ENCODE measurements at regions not wholly inside any gene's neighbourhood (a gene's known extent, or its start where the extent isn't known, plus 50 kb on each side); places are given as distances from the start of the nearest gene placed in this dataset.

DNA sequence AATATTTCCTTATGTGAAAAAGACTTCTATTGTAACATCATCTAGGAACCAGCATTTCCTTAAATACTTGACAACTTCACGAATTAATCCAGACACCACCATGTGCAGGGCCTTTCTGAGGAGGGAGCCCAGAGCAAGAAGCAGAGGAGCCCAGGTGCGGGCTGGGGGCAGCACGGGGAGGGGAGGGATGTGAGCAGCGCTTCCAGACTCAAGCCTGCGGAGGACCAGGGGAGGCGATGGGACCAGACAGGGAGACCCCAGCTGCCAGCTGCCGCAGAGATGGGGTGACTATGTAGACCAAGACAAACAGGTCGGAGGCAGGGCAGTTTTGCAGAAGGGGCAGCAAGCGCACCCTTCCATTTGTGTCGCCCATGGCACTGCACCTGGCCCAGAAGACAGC is 596.1 kb downstream of the IRX1 start:
- Mint-ChIP-seq H3K4me3 (no peak overlapping the region), H3K36me3 (ENCODE audit: low read depth) (no peaks in the 10 kb centered on the region), H3K27ac (no peak overlapping the region), H3K27me3 (no peaks in the 10 kb centered on the region), H3K9me3 (peaks cover 5% of the 10 kb centered on the region), H3K4me1 (no peaks in the 10 kb centered on the region)
- ATAC-seq (no peak), DNase-seq (no peak)

DNA sequence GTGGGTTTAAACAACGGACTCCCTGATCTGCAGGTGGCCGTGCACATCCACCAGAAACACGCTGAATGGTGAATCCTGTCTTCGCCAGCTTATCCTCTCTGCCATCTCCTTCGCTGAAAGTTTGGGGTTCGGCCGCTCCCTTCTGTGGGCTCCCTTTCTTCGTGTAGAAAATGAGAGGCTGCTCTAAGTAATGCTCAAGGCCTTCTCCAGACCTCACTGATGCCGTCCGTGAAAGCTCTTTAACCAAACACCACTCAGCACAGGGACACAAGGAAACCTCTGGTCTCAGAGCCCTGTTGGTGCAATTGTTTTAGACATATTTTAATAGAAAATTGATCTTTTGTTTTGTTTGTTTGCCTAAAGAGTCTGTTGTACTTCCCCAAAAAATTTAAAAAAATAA is 596.5 kb downstream of the IRX1 start:
- Mint-ChIP-seq H3K36me3 (ENCODE audit: low read depth) (no peaks in the 10 kb centered on the region), H3K4me3 (no peak overlapping the region), H3K9me3 (peaks cover 5% of the 10 kb centered on the region), H3K4me1 (no peaks in the 10 kb centered on the region), H3K27me3 (no peaks in the 10 kb centered on the region), H3K27ac (no peak overlapping the region)
- DNase-seq (no peak), ATAC-seq (no peak)

DNA sequence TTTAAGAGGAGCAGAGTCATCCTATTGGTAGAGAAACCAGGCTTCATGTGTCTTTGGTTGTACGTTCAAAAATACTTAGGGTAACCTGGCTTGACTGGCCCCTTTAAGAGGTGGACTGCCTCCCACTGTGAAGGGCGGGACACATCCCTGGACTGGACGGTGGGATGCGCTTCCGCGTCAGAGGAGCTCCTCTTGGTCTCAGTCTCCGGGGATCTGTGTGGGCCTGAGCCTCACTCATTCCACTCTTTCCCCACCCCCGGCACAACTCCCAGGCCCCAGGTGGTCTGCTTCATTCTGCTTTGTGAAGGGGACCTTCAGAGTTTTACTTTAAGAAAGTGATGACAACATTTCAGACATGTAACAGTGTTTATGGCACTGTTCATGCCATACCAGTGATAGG is 601.1 kb downstream of the IRX1 start:
- no peaks in the 10 kb centered on the region for H3K4me1 Mint-ChIP-seq
- DNase-seq (no peak), ATAC-seq (no peak)
- H3K27me3 Mint-ChIP-seq = no peaks in the 10 kb centered on the region
- H3K4me3 Mint-ChIP-seq = no peak overlapping the region
- H3K36me3 Mint-ChIP-seq (ENCODE audit: low read depth) = no peaks in the 10 kb centered on the region
- H3K27ac Mint-ChIP-seq = no peak overlapping the region
- no peaks in the 10 kb centered on the region for H3K9me3 Mint-ChIP-seq

DNA sequence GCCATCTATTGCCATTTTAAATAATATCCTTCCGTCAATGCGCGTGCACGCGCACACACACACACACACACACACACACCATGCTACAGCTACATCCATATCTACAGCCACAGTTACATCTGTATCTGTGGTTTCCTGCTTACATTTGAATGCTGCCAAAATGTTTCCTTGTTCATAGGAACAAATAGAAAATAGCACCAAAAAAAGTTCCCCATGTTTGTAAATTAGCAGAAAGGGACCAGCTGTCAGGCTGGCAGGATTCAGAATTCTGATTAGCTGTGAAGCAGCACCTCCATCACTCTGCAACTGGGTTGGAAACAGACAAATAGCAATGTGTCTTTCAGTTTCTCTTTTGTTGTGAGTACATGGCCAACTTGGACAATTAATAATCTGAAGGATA is 601.5 kb downstream of the IRX1 start:
- Mint-ChIP-seq H3K4me3 (no peak overlapping the region), H3K4me1 (no peaks in the 10 kb centered on the region), H3K9me3 (no peaks in the 10 kb centered on the region), H3K27ac (no peak overlapping the region), H3K36me3 (ENCODE audit: low read depth) (no peaks in the 10 kb centered on the region), H3K27me3 (no peaks in the 10 kb centered on the region)
- ATAC-seq (no peak), DNase-seq (no peak)

DNA sequence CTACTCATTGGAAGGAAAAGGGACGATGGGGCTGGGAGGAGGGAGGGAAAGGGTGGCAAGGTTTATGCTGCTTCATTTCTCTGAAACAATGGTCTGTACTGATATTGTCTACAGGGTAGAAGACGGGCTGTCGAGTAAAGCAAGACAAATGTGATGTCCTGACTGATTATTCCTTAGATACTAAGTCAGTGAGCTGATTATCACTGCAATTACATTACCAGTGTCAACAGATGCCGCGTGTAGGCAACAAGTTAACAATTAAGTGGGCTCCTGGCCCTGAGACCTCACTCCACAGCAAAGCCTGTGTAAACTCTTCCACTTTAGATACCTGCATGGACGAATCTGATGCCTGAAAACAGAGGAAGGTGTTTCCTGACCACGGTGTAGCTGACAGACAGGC is 602.8 kb downstream of the IRX1 start:
- ATAC-seq (no peak), DNase-seq (no peak)
- Mint-ChIP-seq H3K27ac (no peak overlapping the region), H3K4me1 (no peaks in the 10 kb centered on the region), H3K36me3 (ENCODE audit: low read depth) (no peaks in the 10 kb centered on the region), H3K4me3 (no peak overlapping the region), H3K27me3 (no peaks in the 10 kb centered on the region), H3K9me3 (no peaks in the 10 kb centered on the region)

DNA sequence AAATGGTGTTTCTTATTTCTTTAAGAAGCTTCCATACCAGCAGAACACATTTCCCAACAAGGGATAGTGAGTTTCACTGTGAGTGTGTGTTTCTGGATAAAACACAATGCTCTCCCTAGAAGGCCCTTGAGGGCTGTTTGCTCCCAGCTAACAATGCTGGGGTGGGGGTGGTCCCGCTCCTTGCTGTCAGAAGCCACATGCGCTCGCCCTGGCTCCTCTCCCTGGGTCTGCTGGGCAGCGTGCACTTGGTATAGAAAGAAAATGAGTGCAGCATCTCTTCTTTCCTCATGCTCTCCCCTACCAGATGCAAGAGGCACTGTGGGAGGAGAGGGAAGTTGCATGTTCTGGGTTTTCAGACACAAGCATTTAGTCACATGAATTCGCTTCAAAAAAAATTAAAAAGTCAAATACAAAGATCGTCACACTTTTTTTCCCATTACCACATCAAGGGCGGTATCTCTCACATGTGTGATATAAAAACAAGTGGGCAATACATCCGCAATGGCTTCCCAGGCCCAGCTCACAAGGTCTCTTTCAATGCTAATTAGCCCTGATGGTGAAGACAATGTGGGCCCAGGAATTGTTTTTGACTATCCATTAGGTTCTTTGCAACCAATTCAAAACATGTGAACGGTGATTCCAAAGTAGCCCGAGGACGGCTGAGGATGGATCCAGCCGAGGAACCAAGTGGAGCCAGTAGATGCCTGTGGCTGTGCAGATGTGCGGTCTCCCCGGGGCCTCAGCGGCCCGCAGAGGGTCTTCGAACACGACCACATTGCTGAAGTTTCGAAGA is 603.6 kb downstream of the IRX1 start:
- DNase-seq = no peak
- no peaks in the 10 kb centered on the region for H3K9me3 Mint-ChIP-seq
- H3K4me1 Mint-ChIP-seq = no peaks in the 10 kb centered on the region
- ATAC-seq = no peak
- no peaks in the 10 kb centered on the region for H3K27me3 Mint-ChIP-seq
- no peak overlapping the region for H3K4me3 Mint-ChIP-seq
- no peaks in the 10 kb centered on the region for H3K36me3 Mint-ChIP-seq (ENCODE audit: low read depth)
- no peak overlapping the region for H3K27ac Mint-ChIP-seq

DNA sequence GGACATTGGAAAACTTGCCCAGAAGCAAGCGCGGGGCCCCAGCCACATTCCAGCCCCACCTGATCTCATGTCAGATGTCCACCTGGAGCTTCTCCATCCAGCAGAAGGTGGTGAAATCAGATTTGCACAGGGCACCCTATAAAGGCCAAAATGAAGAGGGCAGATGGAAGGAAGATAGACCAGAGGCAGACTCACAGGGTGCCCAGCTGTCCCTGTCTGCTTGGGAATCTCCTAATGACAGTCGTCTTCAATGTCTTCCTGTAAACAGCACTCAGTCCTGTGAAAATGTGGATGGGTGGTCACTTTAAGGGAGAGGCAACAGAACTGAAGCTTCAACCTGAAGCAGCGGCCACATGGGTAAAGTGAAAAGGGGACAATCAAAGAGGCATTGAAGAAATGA is 607.5 kb downstream of the IRX1 start:
- Mint-ChIP-seq H3K9me3 (peaks cover 4% of the 10 kb centered on the region), H3K36me3 (ENCODE audit: low read depth) (no peaks in the 10 kb centered on the region), H3K27ac (no peak overlapping the region), H3K4me1 (no peaks in the 10 kb centered on the region), H3K4me3 (no peak overlapping the region), H3K27me3 (no peaks in the 10 kb centered on the region)
- no peak for ATAC-seq
- DNase-seq = no peak

DNA sequence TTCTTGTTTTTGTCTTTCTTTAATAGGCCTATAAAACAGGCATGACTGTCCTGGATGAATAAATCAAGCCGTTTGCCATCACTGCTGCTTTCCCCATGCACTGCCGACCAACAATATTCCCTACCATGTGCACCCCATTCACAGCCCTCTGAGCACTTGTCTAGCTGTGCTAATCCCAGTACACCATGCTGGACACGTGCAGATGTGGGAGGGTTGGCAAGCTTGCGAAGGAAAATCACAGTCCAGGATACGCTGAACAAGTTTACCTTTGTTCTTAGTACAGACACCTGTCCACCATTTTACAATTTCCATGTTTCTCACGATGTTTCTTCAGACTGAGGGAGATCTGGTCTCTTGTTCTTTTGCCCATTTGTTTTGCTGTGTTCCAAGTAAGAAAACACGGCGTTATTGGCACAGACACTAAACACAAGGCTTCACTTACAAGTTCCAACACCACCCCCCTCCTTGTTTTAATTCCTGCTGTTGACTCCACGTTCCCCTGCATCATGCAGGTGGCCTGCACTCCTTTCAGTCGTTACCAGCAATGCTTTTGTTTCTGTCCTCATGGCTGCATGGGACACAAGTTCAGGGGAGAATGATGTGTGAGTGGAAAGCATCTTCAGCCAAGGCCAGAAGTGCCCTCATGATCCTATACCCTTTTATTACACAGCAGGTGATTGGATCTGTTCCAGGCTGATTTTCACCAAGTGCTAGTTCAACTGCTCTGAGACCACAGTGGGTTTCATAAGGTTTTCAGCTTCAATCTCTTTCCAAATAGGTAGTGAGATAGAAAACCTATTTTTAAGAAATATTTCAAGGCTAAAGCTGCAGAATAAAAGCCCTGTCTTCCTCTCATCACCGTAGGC is 608.9 kb downstream of the IRX1 start:
- H3K27ac Mint-ChIP-seq = no peak overlapping the region
- peaks cover 14% of the 10 kb centered on the region for H3K9me3 Mint-ChIP-seq
- H3K36me3 Mint-ChIP-seq (ENCODE audit: low read depth) = no peaks in the 10 kb centered on the region
- H3K4me1 Mint-ChIP-seq = no peaks in the 10 kb centered on the region
- no peak overlapping the region for H3K4me3 Mint-ChIP-seq
- ATAC-seq (no peak), DNase-seq (no peak)
- H3K27me3 Mint-ChIP-seq = no peaks in the 10 kb centered on the region

DNA sequence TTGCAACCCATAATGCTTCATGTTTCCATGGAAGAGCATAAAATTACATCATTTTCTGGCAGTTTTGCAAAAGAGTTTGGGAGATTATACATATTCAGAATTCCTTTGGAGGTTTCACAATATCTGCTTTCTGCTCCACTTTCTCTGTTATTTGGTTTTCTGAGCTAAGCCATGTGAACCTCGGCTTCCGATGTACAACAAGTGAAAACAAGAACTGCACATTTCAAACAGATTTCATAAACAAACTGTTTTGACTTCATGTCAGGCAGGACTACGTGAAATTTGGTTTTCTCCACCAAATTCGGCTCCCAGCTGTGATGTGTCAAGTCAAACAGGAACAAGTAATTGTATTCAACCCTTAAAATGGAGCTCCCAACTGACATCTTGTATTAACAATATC is 609.8 kb downstream of the IRX1 start:
- no peaks in the 10 kb centered on the region for H3K4me1 Mint-ChIP-seq
- ATAC-seq (no peak), DNase-seq (no peak)
- no peak overlapping the region for H3K27ac Mint-ChIP-seq
- peaks cover 17% of the 10 kb centered on the region for H3K9me3 Mint-ChIP-seq
- H3K4me3 Mint-ChIP-seq = no peak overlapping the region
- H3K27me3 Mint-ChIP-seq = no peaks in the 10 kb centered on the region
- H3K36me3 Mint-ChIP-seq (ENCODE audit: low read depth) = no peaks in the 10 kb centered on the region

DNA sequence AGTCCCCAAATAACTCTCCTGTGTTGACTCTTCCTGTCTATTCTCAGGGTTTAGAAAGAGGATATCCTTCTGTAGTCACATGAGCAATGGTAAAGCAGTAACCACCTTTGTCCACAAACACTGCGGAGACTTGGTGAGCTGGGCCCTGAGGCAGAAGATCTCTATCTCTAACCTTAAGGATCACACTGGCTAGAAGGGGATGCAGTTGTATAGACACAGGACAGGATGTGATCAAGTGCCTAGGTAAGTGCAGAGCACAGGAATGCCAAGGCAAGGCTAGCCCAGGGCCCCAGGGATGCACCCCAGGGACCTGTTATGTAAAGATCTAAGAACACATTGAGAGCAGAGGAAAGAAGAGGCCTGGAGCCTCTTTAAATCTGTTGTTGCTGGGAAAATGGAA is 610.5 kb downstream of the IRX1 start:
- no peaks in the 10 kb centered on the region for H3K4me1 Mint-ChIP-seq

DNA sequence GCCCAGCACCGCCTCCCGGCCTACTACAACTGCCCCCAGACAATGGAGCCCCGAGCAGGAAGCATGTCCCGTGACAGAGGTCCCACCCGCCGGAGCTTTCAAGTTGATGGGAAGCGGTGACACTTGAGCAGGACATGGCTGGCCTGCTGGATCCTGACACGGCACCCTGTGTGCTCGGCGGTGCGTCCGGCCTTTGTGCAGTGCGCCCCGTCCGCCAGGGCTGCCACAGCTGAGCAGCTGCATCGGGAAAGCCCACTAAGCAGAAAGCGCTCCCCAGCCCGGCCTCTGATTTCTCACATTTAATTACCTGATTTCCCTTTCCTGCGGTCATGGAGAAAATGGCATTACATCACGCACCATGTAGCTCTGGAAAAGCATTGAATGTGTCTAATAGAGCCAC is 611.9 kb downstream of the IRX1 start:
- Mint-ChIP-seq H3K4me3 (no peak overlapping the region), H3K9me3 (peaks cover 17% of the 10 kb centered on the region), H3K4me1 (no peaks in the 10 kb centered on the region), H3K36me3 (ENCODE audit: low read depth) (no peaks in the 10 kb centered on the region), H3K27me3 (no peaks in the 10 kb centered on the region), H3K27ac (no peak overlapping the region)
- no peak for ATAC-seq
- no peak for DNase-seq

More for the DNA sequence above, 610.5 kb downstream of the IRX1 start:
- DNase-seq = no peak
- no peak overlapping the region for H3K27ac Mint-ChIP-seq
- H3K27me3 Mint-ChIP-seq = no peaks in the 10 kb centered on the region
- no peaks in the 10 kb centered on the region for H3K36me3 Mint-ChIP-seq (ENCODE audit: low read depth)
- H3K9me3 Mint-ChIP-seq = peaks cover 17% of the 10 kb centered on the region
- no peak overlapping the region for H3K4me3 Mint-ChIP-seq
- no peak for ATAC-seq

DNA sequence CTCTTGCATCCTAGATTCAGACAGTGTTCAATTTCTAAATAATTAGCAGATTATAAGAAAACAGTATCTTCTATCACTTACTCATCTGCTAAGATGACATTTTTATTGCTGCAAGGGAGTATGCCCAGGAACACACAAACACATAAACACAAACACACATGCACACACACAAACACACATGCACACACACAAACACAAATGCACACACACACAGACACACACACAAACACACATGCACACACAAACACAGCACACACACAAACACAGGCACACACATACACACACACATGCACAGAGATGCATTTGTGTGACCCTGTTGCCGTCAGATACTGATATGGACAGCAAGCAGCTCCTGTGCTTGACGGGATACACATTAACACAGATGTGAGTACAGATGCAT is 612.9 kb downstream of the IRX1 start:
- Mint-ChIP-seq H3K9me3 (peaks cover 17% of the 10 kb centered on the region), H3K27me3 (no peaks in the 10 kb centered on the region), H3K4me3 (no peak overlapping the region), H3K36me3 (ENCODE audit: low read depth) (no peaks in the 10 kb centered on the region), H3K27ac (no peak overlapping the region), H3K4me1 (no peaks in the 10 kb centered on the region)
- DNase-seq = no peak
- no peak for ATAC-seq

DNA sequence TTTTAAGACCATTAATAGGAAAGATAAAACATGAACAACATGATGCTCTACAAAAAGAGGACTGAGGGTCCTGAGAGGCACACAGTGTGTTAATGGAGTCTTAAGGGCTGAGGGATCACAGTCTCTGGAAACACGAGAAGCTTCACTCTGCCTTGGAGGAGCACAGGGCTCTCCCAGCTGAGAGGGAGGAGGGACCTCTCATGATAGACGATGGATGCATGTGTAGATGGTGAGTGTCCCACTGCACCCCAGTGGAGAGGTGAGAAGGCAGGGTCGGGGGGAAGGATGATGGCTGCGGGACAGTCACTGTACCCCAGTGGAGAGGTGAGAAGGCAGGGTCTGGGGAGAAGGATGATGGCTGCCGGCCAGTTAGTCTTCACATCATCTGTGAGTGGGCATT is 613.4 kb downstream of the IRX1 start:
- Mint-ChIP-seq H3K27ac (no peak overlapping the region), H3K4me1 (no peaks in the 10 kb centered on the region), H3K4me3 (no peak overlapping the region), H3K36me3 (ENCODE audit: low read depth) (no peaks in the 10 kb centered on the region), H3K27me3 (no peaks in the 10 kb centered on the region), H3K9me3 (peaks cover 17% of the 10 kb centered on the region)
- ATAC-seq = no peak
- no peak for DNase-seq

DNA sequence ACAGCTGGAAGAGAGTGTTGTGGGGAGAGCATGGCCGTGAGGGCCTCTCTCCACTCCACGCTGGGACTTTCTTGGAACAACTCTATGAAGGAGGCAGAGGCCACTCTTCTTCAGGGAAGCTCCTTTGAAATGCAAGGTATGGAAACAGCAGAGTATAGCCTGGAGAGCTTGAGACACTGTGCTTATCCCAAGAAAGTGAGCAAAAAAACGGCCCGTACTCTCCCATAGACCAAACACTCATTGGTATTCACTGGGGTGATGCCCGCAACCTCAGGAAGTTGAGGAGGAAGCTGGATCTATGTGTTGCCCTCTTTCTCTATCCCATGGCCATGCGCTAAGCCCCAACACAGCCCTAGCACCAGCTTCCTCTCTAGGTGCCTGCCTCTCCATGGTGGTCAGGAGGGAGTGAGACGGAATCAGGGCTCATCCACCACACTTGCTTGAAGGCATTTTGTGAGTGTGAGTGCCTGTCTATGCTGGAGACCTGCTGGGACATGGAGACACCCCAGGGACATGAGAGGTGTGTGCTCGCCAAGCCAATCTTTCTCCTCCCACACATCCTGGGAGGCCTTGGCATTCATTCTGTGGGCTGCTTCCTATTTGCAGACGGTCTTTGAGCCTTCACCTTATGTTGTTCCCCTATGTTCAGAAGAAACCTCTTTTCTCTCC is 616.6 kb downstream of the IRX1 start:
- Mint-ChIP-seq H3K36me3 (ENCODE audit: low read depth) (no peaks in the 10 kb centered on the region), H3K9me3 (peaks cover 17% of the 10 kb centered on the region), H3K27me3 (no peaks in the 10 kb centered on the region), H3K27ac (no peak overlapping the region), H3K4me1 (no peaks in the 10 kb centered on the region), H3K4me3 (no peak overlapping the region)
- no peak for ATAC-seq
- DNase-seq = no peak

Measured in activated naive CD8-positive, alpha-beta T cell treated with anti-CD3 and anti-CD28 coated beads, Interleukin-2, amount 50 U/mL, for 24 hours (primary cell).